K562 (cell line): ENCODE measurements at regions not wholly inside any gene's neighbourhood (a gene's known extent, or its start where the extent isn't known, plus 50 kb on each side); places are given as distances from the start of the nearest gene placed in this dataset.

Experiments used
- EZH2 ChIP-seq: IDR thresholded peaks from 2 replicates; pipeline ENCODE4 v1.6.1; 2012; ENCODE audit warnings: low read depth, mild to moderate bottlenecking, inconsistent platforms, low read length, borderline replicate concordance
- MAFK ChIP-seq: IDR thresholded peaks from 2 replicates; pipeline ENCODE4 v1.6.1; 2011; ENCODE audit warnings: low read length, improper control_type of control experiment
- NCOR1 ChIP-seq: fragments of 450-650 bp; IDR thresholded peaks from 2 replicates; pipeline ENCODE4 v1.6.1; 2016; ENCODE audit warnings: mild to moderate bottlenecking, moderate library complexity
- POLR2A ChIP-seq: fragments of 450-650 bp; conservative IDR thresholded peaks from 2 replicates; pipeline ENCODE4 v1.6.1; 2016
- PTBP1 ChIP-seq: fragments of 200-400 bp; formaldehyde crosslinking; IDR thresholded peaks from 2 replicates; pipeline ENCODE4 v1.6.1; 2017; ENCODE audit warnings: low read depth, low read length
- RNF219 ChIP-seq: fragments of 250-450 bp; sonication (Bioruptor Pico); IDR thresholded peaks from 2 replicates; pipeline ENCODE4 v1.5.0; 2022; ENCODE audit warnings: mild to moderate bottlenecking
- ZC3H11A ChIP-seq: IDR thresholded peaks from 2 replicates; pipeline ENCODE4 v1.6.1; 2012; ENCODE audit warnings: low read depth, low read length, improper control_type of control experiment
- TF ChIP-seq, protein P1 (sequence below), 3 experiments: IDR thresholded peaks in 2 of 3; conservative IDR thresholded peaks in 1 of 3; 2 replicates each; pipeline ENCODE4 v1.5.1; 2011 to 2012; ENCODE audit warnings: low read length in 3 of 3, mild to moderate bottlenecking in 3 of 3, control low read depth in 2 of 3, improper control_type of control experiment in 1 of 3, inconsistent platforms in 1 of 3, low read depth in 1 of 3, mixed read lengths in 1 of 3, moderate library complexity in 1 of 3; ENCODE audit not compliant: insufficient read depth in 2 of 3
- TF ChIP-seq, protein P2 (sequence below), 2 experiments: fragments of 450-650 bp; IDR thresholded peaks; 2 replicates each; pipeline ENCODE4 v1.6.1; 2016; ENCODE audit warnings: mild to moderate bottlenecking in 2 of 2, borderline replicate concordance in 1 of 2, low read depth in 1 of 2, moderate library complexity in 1 of 2

GRCh38 chr2:12017499-12018157 lies 271.2 kb downstream of the LPIN1 start:
- TF ChIP-seq ZC3H11A = no peak
- TF ChIP-seq EZH2 = no peak
- TF ChIP-seq NCOR1 = no peak
- TF ChIP-seq POLR2A = no peak
- TF ChIP-seq, protein P1, sequence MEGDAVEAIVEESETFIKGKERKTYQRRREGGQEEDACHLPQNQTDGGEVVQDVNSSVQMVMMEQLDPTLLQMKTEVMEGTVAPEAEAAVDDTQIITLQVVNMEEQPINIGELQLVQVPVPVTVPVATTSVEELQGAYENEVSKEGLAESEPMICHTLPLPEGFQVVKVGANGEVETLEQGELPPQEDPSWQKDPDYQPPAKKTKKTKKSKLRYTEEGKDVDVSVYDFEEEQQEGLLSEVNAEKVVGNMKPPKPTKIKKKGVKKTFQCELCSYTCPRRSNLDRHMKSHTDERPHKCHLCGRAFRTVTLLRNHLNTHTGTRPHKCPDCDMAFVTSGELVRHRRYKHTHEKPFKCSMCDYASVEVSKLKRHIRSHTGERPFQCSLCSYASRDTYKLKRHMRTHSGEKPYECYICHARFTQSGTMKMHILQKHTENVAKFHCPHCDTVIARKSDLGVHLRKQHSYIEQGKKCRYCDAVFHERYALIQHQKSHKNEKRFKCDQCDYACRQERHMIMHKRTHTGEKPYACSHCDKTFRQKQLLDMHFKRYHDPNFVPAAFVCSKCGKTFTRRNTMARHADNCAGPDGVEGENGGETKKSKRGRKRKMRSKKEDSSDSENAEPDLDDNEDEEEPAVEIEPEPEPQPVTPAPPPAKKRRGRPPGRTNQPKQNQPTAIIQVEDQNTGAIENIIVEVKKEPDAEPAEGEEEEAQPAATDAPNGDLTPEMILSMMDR (IDR thresholded peaks at IDR 0.05 in 2 of 3, conservative IDR thresholded peaks at IDR 0.05 in 1 of 3; ENCODE audit: insufficient read depth in 2 of 3, low read depth in 1 of 3, low read length in 3 of 3) = no peak
- TF ChIP-seq RNF219 (CRISPR knock-in tag) = no peak
- TF ChIP-seq PTBP1 = no peak
- TF ChIP-seq, protein P2, sequence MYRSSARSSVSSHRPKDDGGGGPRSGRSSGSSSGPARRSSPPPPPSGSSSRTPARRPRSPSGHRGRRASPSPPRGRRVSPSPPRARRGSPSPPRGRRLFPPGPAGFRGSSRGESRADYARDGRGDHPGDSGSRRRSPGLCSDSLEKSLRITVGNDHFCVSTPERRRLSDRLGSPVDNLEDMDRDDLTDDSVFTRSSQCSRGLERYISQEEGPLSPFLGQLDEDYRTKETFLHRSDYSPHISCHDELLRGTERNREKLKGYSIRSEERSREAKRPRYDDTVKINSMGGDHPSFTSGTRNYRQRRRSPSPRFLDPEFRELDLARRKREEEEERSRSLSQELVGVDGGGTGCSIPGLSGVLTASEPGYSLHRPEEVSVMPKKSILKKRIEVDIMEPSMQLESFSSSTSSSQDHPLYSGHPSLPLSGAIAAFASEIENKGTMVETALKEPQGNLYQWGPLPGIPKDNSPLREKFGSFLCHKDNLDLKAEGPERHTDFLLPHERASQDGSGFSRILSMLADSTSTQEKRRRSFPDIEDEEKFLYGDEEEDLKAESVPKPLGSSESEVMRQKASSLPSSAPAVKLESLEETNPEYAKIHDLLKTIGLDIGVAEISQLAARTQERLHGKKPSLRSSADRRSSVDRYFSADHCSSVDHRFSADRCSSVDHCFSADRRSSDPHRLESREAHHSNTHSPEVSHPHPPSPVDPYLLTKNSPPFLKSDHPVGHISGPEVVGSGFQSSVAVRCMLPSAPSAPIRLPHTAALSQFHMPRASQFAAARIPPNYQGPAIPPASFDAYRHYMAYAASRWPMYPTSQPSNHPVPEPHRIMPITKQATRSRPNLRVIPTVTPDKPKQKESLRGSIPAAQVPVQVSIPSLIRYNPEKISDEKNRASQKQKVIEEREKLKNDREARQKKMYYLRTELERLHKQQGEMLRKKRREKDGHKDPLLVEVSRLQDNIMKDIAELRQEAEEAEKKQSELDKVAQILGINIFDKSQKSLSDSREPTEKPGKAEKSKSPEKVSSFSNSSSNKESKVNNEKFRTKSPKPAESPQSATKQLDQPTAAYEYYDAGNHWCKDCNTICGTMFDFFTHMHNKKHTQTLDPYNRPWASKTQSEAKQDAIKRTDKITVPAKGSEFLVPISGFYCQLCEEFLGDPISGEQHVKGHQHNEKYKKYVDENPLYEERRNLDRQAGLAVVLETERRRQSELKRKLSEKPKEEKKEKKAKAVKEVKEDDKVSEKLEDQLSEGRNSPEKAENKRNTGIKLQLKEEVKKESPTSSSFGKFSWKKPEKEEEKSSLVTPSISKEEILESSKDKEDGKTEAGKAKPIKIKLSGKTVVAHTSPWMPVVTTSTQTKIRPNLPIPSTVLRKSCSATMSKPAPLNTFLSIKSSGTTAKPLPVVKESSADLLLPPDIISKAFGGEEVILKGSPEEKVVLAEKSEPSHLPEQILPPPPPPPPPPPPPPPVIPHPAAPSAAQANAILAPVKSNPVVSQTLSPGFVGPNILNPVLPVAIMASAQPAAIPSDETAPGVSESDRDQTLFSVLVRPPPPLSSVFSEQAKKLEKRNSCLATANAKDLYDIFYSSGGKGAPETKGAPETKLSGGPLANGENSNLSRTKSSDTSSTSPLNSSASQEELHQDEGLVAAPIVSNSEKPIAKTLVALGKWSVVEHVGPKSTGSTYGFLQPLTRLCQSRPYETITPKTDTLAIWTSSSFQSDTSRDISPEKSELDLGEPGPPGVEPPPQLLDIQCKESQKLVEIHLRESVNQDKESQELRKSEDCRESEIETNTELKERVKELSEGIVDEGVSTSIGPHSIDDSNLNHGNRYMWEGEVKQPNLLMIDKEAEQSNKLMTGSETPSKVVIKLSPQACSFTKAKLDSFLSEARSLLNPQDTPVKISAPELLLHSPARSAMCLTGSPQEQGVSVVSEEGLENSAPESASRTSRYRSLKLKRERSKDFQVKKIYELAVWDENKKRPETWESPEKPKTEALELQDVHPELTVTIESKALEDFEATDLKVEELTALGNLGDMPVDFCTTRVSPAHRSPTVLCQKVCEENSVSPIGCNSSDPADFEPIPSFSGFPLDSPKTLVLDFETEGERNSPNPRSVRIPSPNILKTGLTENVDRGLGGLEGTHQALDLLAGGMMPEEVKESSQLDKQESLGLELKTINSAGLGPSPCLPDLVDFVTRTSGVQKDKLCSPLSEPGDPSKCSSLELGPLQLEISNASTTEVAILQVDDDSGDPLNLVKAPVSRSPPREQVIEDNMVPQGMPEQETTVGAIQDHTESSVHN (IDR thresholded peaks at IDR 0.05; ENCODE audit: borderline replicate concordance in 1 of 2, low read depth in 1 of 2) = no peak
- no peak for TF ChIP-seq MAFK
